HFFc6 (cell line): ENCODE measurements at regions not wholly inside any gene's neighbourhood (a gene's known extent, or its start where the extent isn't known, plus 50 kb on each side); places are given as distances from the start of the nearest gene placed in this dataset.
"Not testable (repeated sequence)": the region's sequence is repeated elsewhere in the genome, so short reads cannot be mapped to it uniquely, and the experiment has no call there.

Source experiments
- DNase-seq: peaks from one replicate; pipeline ENCODE4 v3.0.0-alpha.2; 2018
- H3K27ac Mint-ChIP-seq: 2 replicates; pipeline ENCODE4 v1.8.0; 2020; ENCODE audit warnings: mild to moderate bottlenecking, mixed read lengths
- H3K27me3 Mint-ChIP-seq: 2 replicates; pipeline ENCODE4 v1.8.0; 2021; ENCODE audit warnings: mild to moderate bottlenecking, moderate library complexity, mixed read lengths; ENCODE audit not compliant: insufficient read depth
- H3K36me3 Mint-ChIP-seq: 2 replicates; pipeline ENCODE4 v1.8.0; 2021; ENCODE audit warnings: low read depth, mixed read lengths
- H3K4me1 Mint-ChIP-seq: 2 replicates; pipeline ENCODE4 v1.8.0; 2020; ENCODE audit warnings: low read depth, mixed read lengths
- H3K4me3 Mint-ChIP-seq: 2 replicates; pipeline ENCODE4 v1.8.0; 2020; ENCODE audit warnings: mild to moderate bottlenecking, moderate library complexity, mixed read lengths
- H3K9me3 Mint-ChIP-seq: 2 replicates; pipeline ENCODE4 v1.8.0; 2020; ENCODE audit warnings: mild to moderate bottlenecking, mixed read lengths
- TF ChIP-seq, protein P1 (sequence below): fragments of 200-600 bp; sonication (generic); IDR thresholded peaks from 2 replicates; pipeline ENCODE4 v1.5.0; 2021; ENCODE audit warnings: antibody characterized with exemption, mild to moderate bottlenecking

DNA sequence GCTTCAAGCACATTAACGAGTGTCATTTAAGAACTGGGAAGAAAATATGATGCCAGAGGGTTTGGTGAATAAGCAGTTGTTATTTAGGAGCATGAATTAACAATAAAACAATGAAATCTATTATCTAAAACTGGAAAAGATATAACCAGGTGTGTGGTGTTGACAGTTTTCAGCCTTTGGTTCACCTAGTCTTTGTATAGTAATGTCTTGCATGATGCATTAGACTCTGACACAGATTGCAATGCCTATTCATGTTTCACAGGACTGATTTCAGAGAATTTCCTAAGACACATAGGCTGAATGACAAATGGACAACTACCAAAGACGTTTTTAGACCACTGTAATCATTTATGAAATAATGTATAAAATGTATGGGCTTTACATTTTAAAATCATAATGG is 135.1 kb upstream of the CAV2 start:
- TF ChIP-seq, protein P1, sequence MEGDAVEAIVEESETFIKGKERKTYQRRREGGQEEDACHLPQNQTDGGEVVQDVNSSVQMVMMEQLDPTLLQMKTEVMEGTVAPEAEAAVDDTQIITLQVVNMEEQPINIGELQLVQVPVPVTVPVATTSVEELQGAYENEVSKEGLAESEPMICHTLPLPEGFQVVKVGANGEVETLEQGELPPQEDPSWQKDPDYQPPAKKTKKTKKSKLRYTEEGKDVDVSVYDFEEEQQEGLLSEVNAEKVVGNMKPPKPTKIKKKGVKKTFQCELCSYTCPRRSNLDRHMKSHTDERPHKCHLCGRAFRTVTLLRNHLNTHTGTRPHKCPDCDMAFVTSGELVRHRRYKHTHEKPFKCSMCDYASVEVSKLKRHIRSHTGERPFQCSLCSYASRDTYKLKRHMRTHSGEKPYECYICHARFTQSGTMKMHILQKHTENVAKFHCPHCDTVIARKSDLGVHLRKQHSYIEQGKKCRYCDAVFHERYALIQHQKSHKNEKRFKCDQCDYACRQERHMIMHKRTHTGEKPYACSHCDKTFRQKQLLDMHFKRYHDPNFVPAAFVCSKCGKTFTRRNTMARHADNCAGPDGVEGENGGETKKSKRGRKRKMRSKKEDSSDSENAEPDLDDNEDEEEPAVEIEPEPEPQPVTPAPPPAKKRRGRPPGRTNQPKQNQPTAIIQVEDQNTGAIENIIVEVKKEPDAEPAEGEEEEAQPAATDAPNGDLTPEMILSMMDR, result no peak
- Mint-ChIP-seq H3K9me3 (no peaks in the 10 kb centered on the region), H3K27ac (no peak overlapping the region), H3K36me3 (no peaks in the 10 kb centered on the region), H3K4me1 (peaks cover 9% of the 10 kb centered on the region; the same call in 1 of the 2 replicates), H3K4me3 (no peak overlapping the region), H3K27me3 (no peaks in the 10 kb centered on the region)
- DNase-seq, result no peak

DNA sequence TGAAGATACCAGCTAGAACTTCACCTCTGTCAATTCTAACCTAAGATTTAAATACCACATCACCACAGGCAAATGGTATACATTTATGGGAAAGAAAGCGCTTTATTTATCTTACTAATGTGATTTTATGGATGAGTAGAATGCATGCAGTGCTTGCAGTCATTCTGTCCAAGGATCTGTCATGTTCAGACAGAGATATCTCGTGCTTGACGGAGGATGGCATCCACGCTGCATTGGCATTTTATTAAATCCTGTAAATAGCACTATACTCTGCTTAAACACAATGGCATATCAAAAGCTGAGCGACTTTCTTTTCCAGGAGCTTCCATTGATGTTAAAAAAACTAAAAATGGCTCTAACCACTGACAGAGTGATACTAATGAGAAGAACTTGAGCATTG is 133.7 kb upstream of the CAV2 start:
- no peak overlapping the region for H3K27ac Mint-ChIP-seq
- no peak overlapping the region for H3K4me3 Mint-ChIP-seq
- TF ChIP-seq, protein P1, result no peak
- H3K9me3 Mint-ChIP-seq, result peaks cover under 1% of the 10 kb centered on the region; the same call in 1 of the 2 replicates
- DNase-seq, result no peak
- peaks cover 9% of the 10 kb centered on the region; the same call in 1 of the 2 replicates for H3K4me1 Mint-ChIP-seq
- H3K36me3 Mint-ChIP-seq, result peaks cover under 1% of the 10 kb centered on the region
- no peaks in the 10 kb centered on the region for H3K27me3 Mint-ChIP-seq

DNA sequence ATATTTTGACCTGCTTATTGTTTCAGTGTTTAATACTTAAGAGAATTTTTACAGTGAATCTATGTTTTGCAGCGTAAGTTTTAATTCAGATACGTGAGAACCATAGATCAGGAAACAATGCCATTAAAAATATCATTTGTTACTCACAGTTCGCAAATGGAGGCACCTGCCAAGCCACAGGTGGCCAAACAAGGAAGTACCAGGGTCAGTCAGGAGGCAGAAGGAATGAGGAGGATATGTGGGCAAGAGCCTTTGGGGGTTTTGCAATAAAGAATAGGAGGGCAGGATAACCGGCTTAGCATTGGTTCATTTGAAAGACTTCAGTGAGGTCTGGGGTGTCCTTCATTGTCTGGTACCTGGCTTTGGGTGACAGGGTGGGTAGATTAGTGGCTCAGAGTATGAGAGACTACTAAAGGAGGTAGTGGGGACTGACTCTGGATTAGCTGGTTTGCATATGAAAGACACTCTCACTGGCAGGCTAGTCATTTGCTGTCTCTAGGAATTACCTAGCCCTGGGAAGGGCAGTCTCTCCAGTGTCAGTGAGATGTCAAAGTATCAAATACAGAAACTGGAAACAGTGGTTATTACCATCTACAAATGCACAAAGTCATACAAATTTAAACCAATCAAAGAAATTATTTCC is 132.2 kb upstream of the CAV2 start:
- no peak for DNase-seq
- Mint-ChIP-seq H3K4me1 (peaks cover 9% of the 10 kb centered on the region; the same call in 1 of the 2 replicates), H3K27me3 (no peaks in the 10 kb centered on the region), H3K4me3 (no peak overlapping the region), H3K9me3 (peaks cover 11% of the 10 kb centered on the region), H3K27ac (no peak overlapping the region), H3K36me3 (peaks cover 10% of the 10 kb centered on the region)
- TF ChIP-seq, protein P1, result no peak

DNA sequence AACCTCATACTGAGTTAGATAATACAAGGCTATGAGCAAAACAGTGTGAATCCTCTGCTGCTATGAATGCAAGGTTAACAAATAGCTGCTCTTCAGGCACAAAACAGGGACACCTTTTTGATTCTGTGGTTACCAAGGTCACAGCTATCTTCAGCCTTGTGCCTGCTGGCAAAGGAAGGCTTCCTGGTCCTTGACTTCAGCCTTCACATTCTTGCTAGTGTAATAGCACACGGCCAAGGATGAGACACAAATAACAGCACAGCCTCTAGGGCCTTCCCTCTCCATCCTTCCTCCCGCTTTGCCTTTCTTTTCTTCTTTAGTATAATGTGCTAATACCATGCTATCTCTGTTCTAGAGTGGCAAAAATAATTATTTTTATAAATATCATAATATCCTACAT is 130.6 kb upstream of the CAV2 start:
- TF ChIP-seq, protein P1, result no peak

DNA sequence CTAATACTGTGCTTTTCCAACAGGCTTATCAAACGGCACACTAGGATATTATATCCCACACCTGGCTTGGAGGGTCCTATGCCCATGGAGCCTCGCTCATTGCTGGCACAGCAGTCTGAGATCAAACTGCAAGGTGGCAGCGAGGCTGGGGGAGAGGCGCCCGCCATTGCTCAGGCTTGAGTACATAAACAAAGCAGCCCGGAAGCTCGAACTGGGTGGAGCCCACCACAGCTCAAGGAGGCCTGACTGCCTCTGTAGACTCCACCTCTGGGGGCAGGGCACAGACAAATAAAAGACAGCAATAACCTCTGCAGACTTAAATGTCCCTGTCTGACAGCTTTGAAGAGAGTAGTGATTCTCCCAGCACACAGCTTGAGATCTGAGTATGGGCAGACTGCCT is 128.0 kb upstream of the CAV2 start:
- peaks cover 16% of the 10 kb centered on the region for H3K9me3 Mint-ChIP-seq
- not testable (repeated sequence) for H3K4me3 Mint-ChIP-seq, H3K27ac Mint-ChIP-seq, H3K27me3 Mint-ChIP-seq, H3K4me1 Mint-ChIP-seq, DNase-seq
- peaks cover 21% of the 10 kb centered on the region for H3K36me3 Mint-ChIP-seq

More for the DNA sequence above, 130.6 kb upstream of the CAV2 start:
- Mint-ChIP-seq H3K4me3 (no peak overlapping the region), H3K9me3 (peaks cover 16% of the 10 kb centered on the region), H3K27ac (no peak overlapping the region), H3K4me1 (peaks cover 2% of the 10 kb centered on the region; the same call in 1 of the 2 replicates), H3K36me3 (peaks cover 21% of the 10 kb centered on the region), H3K27me3 (no peaks in the 10 kb centered on the region)
- DNase-seq, result no peak

DNA sequence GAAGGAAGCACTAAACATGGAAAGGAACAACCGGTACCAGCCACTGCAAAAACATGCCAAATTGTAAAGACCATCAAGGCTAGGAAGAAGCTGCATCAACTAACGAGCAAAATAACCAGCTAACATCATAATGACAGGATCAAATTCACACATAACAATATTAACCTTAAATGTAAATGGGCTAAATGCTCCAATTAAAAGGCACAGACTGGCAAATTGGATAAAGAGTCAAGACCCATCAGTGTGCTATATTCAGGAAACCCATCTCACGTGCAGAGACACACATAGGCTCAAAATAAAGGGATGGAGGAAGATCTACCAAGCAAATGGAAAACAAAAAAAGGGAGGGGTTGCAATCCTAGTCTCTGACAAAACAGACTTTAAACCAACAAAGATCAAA is 126.3 kb upstream of the CAV2 start:
- not testable (repeated sequence) for H3K27me3 Mint-ChIP-seq, H3K4me3 Mint-ChIP-seq, DNase-seq, H3K27ac Mint-ChIP-seq
- Mint-ChIP-seq H3K4me1 (peaks cover 11% of the 10 kb centered on the region), H3K9me3 (peaks cover 16% of the 10 kb centered on the region), H3K36me3 (peaks cover 21% of the 10 kb centered on the region)
